ENCODE measurements at regions not wholly inside any gene's neighbourhood (a gene's known extent, or its start where the extent isn't known, plus 50 kb on each side); places are given as distances from the start of the nearest gene placed in this dataset.

DNA sequence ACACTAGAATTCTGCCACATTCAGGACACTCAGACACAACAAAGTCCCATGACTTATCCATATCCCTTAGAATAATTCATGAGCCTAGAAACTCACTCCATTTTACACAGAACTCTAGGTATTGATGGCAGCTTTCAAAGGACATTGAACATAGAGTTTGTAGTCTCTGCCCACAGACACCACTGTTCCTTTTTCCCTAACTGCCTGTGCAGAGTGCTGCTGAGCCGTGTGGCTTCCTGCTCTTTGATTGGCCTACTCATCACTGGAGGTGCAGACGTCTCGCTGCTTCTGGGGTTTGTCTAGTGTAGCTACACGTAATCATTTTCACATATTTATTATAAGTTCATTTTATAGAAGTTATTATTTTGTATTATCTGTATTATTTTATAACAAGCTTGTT lies 407.6 kb downstream of the PREX1 start:
- Histone ChIP-seq H3K36me3 (ENCODE audit: insufficient read depth, low read length) (no peaks in the 10 kb centered on the region), H3K79me2 (ENCODE audit: insufficient read depth, low read length) (no peaks in the 10 kb centered on the region), H3K4me3 (ENCODE audit: low read length, poor library complexity, severe bottlenecking) (no peak overlapping the region), H3K4me1 (ENCODE audit: insufficient read depth, low read length, poor library complexity, severe bottlenecking) (no peaks in the 10 kb centered on the region), H4K20me1 (ENCODE audit: insufficient read depth, low read length, poor library complexity, severe bottlenecking) (no peaks in the 10 kb centered on the region), H3K9ac (ENCODE audit: low read depth, low read length, poor library complexity, severe bottlenecking) (no peak overlapping the region), H3K9me3 (ENCODE audit: insufficient read depth, low read depth, low read length) (no peaks in the 10 kb centered on the region), H3K9me2 (replicated peaks; ENCODE audit: low read depth, low read length) (no peaks in the 10 kb centered on the region), H3K4me2 (ENCODE audit: low read depth, low read length, poor library complexity, severe bottlenecking) (no peak overlapping the region), H3F3A (ENCODE audit: low read depth) (no peaks in the 10 kb centered on the region), H2AFZ (ENCODE audit: low read length) (no peak overlapping the region), H3K27me3 (ENCODE audit: insufficient read depth, low read length, poor library complexity, severe bottlenecking) (no peaks in the 10 kb centered on the region)
- TF ChIP-seq, protein P1, sequence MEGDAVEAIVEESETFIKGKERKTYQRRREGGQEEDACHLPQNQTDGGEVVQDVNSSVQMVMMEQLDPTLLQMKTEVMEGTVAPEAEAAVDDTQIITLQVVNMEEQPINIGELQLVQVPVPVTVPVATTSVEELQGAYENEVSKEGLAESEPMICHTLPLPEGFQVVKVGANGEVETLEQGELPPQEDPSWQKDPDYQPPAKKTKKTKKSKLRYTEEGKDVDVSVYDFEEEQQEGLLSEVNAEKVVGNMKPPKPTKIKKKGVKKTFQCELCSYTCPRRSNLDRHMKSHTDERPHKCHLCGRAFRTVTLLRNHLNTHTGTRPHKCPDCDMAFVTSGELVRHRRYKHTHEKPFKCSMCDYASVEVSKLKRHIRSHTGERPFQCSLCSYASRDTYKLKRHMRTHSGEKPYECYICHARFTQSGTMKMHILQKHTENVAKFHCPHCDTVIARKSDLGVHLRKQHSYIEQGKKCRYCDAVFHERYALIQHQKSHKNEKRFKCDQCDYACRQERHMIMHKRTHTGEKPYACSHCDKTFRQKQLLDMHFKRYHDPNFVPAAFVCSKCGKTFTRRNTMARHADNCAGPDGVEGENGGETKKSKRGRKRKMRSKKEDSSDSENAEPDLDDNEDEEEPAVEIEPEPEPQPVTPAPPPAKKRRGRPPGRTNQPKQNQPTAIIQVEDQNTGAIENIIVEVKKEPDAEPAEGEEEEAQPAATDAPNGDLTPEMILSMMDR (conservative IDR thresholded peaks at IDR 0.05; ENCODE audit: low read length), result no peak
- no peak for TF ChIP-seq EZH2phosphoT487 (IDR thresholded peaks at IDR 0.05; ENCODE audit: borderline replicate concordance)

DNA sequence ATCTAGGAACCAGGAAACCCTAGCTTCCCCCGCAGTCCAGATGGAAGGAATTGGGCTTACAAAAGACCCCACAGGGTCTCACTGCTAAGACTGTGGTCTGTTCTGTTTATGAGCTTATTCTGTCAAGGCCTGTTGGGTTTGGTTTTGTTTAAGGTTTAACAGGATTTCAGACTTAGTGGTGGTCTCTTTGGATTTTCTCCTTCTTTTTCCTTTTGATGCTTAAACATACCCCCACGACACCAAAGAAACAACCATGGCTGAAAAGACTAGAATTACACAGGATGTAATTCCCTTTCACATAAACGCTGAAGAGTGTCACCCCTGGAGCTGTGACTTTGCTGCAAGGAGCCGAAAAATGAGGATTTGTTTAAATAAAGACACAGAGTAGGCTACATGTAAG lies 408.6 kb downstream of the PREX1 start:
- no peak overlapping the region for H2AFZ ChIP-seq (ENCODE audit: low read length)
- H3K79me2 ChIP-seq (ENCODE audit: insufficient read depth, low read length), result no peaks in the 10 kb centered on the region
- no peaks in the 10 kb centered on the region for H3K9me2 ChIP-seq (replicated peaks; ENCODE audit: low read depth, low read length)
- H3K9ac ChIP-seq (ENCODE audit: low read depth, low read length, poor library complexity, severe bottlenecking), result no peak overlapping the region
- no peaks in the 10 kb centered on the region for H4K20me1 ChIP-seq (ENCODE audit: insufficient read depth, low read length, poor library complexity, severe bottlenecking)
- no peaks in the 10 kb centered on the region for H3K27me3 ChIP-seq (ENCODE audit: insufficient read depth, low read length, poor library complexity, severe bottlenecking)
- no peaks in the 10 kb centered on the region for H3K4me1 ChIP-seq (ENCODE audit: insufficient read depth, low read length, poor library complexity, severe bottlenecking)
- H3K4me2 ChIP-seq (ENCODE audit: low read depth, low read length, poor library complexity, severe bottlenecking), result no peak overlapping the region
- H3K9me3 ChIP-seq (ENCODE audit: insufficient read depth, low read depth, low read length), result no peaks in the 10 kb centered on the region
- no peaks in the 10 kb centered on the region for H3K36me3 ChIP-seq (ENCODE audit: insufficient read depth, low read length)
- H3F3A ChIP-seq (ENCODE audit: low read depth), result no peaks in the 10 kb centered on the region
- TF ChIP-seq, protein P1 (conservative IDR thresholded peaks at IDR 0.05; ENCODE audit: low read length), result no peak
- no peak for TF ChIP-seq EZH2phosphoT487 (IDR thresholded peaks at IDR 0.05; ENCODE audit: borderline replicate concordance)
- H3K4me3 ChIP-seq (ENCODE audit: low read length, poor library complexity, severe bottlenecking), result no peak overlapping the region

DNA sequence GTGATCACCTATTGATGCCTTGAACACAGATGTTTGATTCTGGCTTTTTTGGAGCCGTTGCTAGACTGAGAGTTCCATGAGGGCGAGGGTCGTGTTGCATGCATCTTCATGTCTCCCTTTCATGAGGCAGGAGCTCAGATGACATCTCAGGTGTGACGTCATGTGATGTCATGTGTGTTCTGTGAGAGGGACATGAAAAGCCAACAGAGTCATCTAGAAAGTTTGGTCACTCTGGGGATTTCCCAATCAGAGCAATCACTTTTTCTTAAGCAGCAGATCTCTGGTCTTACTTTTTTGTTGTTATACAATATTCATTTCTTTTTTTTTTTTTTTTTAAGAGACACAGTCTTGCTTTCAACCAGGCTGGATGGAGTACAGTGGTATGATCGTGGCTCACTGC lies 411.8 kb downstream of the PREX1 start:
- Histone ChIP-seq H3K36me3 (ENCODE audit: insufficient read depth, low read length) (no peaks in the 10 kb centered on the region), H2AFZ (ENCODE audit: low read length) (no peak overlapping the region), H3K9ac (ENCODE audit: low read depth, low read length, poor library complexity, severe bottlenecking) (no peak overlapping the region), H3K4me1 (ENCODE audit: insufficient read depth, low read length, poor library complexity, severe bottlenecking) (no peaks in the 10 kb centered on the region), H3K4me2 (ENCODE audit: low read depth, low read length, poor library complexity, severe bottlenecking) (no peak overlapping the region), H3K4me3 (ENCODE audit: low read length, poor library complexity, severe bottlenecking) (no peak overlapping the region), H3K9me3 (ENCODE audit: insufficient read depth, low read depth, low read length) (no peaks in the 10 kb centered on the region), H3K79me2 (ENCODE audit: insufficient read depth, low read length) (no peaks in the 10 kb centered on the region), H3K27me3 (ENCODE audit: insufficient read depth, low read length, poor library complexity, severe bottlenecking) (no peaks in the 10 kb centered on the region), H3F3A (ENCODE audit: low read depth) (no peaks in the 10 kb centered on the region), H3K9me2 (replicated peaks; ENCODE audit: low read depth, low read length) (no peaks in the 10 kb centered on the region), H4K20me1 (ENCODE audit: insufficient read depth, low read length, poor library complexity, severe bottlenecking) (no peaks in the 10 kb centered on the region)
- TF ChIP-seq EZH2phosphoT487 (IDR thresholded peaks at IDR 0.05; ENCODE audit: borderline replicate concordance), result no peak
- TF ChIP-seq, protein P1 (conservative IDR thresholded peaks at IDR 0.05; ENCODE audit: low read length), result no peak
